Liver (tissue), 3 donors: ENCODE measurements at regions not wholly inside any gene's neighbourhood (a gene's known extent, or its start where the extent isn't known, plus 50 kb on each side); places are given as distances from the start of the nearest gene placed in this dataset.

Source experiments
- ATF3 ChIP-seq: IDR thresholded peaks from 2 replicates; pipeline ENCODE4 v1.6.1; 2016; ENCODE audit warnings: antibody characterized with exemption
- CTCF ChIP-seq: fragments of 150-350 bp; IDR thresholded peaks from 2 replicates; pipeline ENCODE4 v1.5.1; 2017; ENCODE audit warnings: improper control_type of control experiment, low read depth, low read length; ENCODE audit not compliant: missing input control
- EGR1 ChIP-seq, 2 donors: IDR thresholded peaks; 2 replicates each; pipeline ENCODE4 v1.6.1; 2016 to 2018; ENCODE audit warnings: antibody characterized with exemption in 2 of 2, low read depth in 2 of 2
- FOXA1 ChIP-seq: IDR thresholded peaks from 2 replicates; pipeline ENCODE4 v1.6.1; 2016; ENCODE audit warnings: antibody characterized with exemption
- FOXA2 ChIP-seq: IDR thresholded peaks from 2 replicates; pipeline ENCODE4 v1.6.1; 2016; ENCODE audit warnings: antibody characterized with exemption
- GABPA ChIP-seq, 2 donors: IDR thresholded peaks in 1 of 2; conservative IDR thresholded peaks in 1 of 2; 2 replicates each; pipeline ENCODE4 v1.6.1; 2016; ENCODE audit warnings: antibody characterized with exemption in 2 of 2, mild to moderate bottlenecking in 1 of 2, moderate library complexity in 1 of 2
- JUND ChIP-seq, 2 donors: IDR thresholded peaks; 2 replicates each; pipeline ENCODE4 v1.6.1; 2016; ENCODE audit warnings: antibody characterized with exemption in 2 of 2
- RAD21 ChIP-seq, 2 donors: IDR thresholded peaks; 2 replicates each; pipeline ENCODE4 v1.6.1; 2016; ENCODE audit warnings: antibody characterized with exemption in 2 of 2, mild to moderate bottlenecking in 2 of 2
- SP1 ChIP-seq: IDR thresholded peaks from 2 replicates; pipeline ENCODE4 v1.6.1; 2018; ENCODE audit warnings: antibody characterized with exemption, mild to moderate bottlenecking
- TAF1 ChIP-seq: conservative IDR thresholded peaks from 2 replicates; pipeline ENCODE4 v1.6.1; 2016; ENCODE audit warnings: antibody characterized with exemption, mild to moderate bottlenecking
- YY1 ChIP-seq: IDR thresholded peaks from 2 replicates; pipeline ENCODE4 v1.6.1; 2016; ENCODE audit warnings: antibody characterized with exemption, mild to moderate bottlenecking
- TF ChIP-seq, protein P1 (sequence below): IDR thresholded peaks from 2 replicates; pipeline ENCODE4 v1.6.1; 2016; ENCODE audit warnings: antibody characterized with exemption
- TF ChIP-seq, protein P2 (sequence below): IDR thresholded peaks from 2 replicates; pipeline ENCODE4 v1.6.1; 2016; ENCODE audit warnings: antibody characterized with exemption
- TF ChIP-seq, protein P3 (sequence below): IDR thresholded peaks from 2 replicates; pipeline ENCODE4 v1.6.1; 2016; ENCODE audit warnings: antibody characterized with exemption, mild to moderate bottlenecking
- donor health status: healthy.
- donor health status: healthy.

DNA sequence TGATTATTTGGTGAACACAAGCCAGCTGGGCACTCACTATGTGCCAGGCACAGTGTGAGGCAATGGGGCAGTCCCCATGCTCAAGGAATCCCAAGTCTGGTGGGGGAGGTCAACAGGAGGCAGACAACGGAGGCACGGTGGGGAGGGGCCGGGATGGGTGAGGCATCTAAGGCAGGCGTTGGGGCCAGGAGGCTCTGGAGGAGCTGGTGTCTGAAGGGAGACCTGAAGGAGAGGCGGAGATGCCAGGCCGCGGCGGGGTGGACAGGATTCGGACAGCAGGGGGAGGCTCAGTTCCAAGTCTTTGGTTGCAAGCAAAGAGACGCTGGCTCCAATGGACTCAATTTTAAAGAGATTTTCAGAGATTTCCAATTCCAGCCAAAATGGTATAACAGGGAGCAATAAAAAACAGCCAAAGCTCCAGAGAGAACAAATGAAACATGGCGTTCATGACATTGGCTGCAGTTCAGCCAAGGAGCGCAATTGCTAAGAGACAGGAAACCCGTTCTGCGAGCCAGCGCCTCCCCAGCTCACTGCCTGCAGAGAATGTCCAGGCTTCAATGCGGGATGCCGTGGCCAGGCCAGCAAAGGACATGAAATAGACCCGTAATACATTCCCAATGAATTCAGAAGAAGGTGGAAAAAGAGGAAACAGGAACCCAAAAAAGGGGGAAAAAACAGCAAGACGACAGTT, 105.2 kb upstream of the LRPAP1 start:
- TF ChIP-seq EGR1 (IDR thresholded peaks at IDR 0.05; ENCODE audit: low read depth in 2 of 2) (no peak), CTCF (no peak), YY1 (no peak), TAF1 (no peak), SP1 (no peak), ATF3 (no peak), GABPA (IDR thresholded peaks at IDR 0.05 in 1 of 2, conservative IDR thresholded peaks at IDR 0.05 in 1 of 2) (no peak), FOXA2 (no peak), RAD21 (IDR thresholded peaks at IDR 0.05) (no peak), FOXA1 (no peak), JUND (IDR thresholded peaks at IDR 0.05) (no peak)
- TF ChIP-seq, protein P1, sequence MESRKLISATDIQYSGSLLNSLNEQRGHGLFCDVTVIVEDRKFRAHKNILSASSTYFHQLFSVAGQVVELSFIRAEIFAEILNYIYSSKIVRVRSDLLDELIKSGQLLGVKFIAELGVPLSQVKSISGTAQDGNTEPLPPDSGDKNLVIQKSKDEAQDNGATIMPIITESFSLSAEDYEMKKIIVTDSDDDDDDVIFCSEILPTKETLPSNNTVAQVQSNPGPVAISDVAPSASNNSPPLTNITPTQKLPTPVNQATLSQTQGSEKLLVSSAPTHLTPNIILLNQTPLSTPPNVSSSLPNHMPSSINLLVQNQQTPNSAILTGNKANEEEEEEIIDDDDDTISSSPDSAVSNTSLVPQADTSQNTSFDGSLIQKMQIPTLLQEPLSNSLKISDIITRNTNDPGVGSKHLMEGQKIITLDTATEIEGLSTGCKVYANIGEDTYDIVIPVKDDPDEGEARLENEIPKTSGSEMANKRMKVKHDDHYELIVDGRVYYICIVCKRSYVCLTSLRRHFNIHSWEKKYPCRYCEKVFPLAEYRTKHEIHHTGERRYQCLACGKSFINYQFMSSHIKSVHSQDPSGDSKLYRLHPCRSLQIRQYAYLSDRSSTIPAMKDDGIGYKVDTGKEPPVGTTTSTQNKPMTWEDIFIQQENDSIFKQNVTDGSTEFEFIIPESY = no peak
- TF ChIP-seq, protein P2, sequence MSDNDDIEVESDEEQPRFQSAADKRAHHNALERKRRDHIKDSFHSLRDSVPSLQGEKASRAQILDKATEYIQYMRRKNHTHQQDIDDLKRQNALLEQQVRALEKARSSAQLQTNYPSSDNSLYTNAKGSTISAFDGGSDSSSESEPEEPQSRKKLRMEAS = no peak
- TF ChIP-seq, protein P3, sequence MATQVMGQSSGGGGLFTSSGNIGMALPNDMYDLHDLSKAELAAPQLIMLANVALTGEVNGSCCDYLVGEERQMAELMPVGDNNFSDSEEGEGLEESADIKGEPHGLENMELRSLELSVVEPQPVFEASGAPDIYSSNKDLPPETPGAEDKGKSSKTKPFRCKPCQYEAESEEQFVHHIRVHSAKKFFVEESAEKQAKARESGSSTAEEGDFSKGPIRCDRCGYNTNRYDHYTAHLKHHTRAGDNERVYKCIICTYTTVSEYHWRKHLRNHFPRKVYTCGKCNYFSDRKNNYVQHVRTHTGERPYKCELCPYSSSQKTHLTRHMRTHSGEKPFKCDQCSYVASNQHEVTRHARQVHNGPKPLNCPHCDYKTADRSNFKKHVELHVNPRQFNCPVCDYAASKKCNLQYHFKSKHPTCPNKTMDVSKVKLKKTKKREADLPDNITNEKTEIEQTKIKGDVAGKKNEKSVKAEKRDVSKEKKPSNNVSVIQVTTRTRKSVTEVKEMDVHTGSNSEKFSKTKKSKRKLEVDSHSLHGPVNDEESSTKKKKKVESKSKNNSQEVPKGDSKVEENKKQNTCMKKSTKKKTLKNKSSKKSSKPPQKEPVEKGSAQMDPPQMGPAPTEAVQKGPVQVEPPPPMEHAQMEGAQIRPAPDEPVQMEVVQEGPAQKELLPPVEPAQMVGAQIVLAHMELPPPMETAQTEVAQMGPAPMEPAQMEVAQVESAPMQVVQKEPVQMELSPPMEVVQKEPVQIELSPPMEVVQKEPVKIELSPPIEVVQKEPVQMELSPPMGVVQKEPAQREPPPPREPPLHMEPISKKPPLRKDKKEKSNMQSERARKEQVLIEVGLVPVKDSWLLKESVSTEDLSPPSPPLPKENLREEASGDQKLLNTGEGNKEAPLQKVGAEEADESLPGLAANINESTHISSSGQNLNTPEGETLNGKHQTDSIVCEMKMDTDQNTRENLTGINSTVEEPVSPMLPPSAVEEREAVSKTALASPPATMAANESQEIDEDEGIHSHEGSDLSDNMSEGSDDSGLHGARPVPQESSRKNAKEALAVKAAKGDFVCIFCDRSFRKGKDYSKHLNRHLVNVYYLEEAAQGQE = no peak
